ENCODE measurements at regions not wholly inside any gene's neighbourhood (a gene's known extent, or its start where the extent isn't known, plus 50 kb on each side); places are given as distances from the start of the nearest gene placed in this dataset.

DNA sequence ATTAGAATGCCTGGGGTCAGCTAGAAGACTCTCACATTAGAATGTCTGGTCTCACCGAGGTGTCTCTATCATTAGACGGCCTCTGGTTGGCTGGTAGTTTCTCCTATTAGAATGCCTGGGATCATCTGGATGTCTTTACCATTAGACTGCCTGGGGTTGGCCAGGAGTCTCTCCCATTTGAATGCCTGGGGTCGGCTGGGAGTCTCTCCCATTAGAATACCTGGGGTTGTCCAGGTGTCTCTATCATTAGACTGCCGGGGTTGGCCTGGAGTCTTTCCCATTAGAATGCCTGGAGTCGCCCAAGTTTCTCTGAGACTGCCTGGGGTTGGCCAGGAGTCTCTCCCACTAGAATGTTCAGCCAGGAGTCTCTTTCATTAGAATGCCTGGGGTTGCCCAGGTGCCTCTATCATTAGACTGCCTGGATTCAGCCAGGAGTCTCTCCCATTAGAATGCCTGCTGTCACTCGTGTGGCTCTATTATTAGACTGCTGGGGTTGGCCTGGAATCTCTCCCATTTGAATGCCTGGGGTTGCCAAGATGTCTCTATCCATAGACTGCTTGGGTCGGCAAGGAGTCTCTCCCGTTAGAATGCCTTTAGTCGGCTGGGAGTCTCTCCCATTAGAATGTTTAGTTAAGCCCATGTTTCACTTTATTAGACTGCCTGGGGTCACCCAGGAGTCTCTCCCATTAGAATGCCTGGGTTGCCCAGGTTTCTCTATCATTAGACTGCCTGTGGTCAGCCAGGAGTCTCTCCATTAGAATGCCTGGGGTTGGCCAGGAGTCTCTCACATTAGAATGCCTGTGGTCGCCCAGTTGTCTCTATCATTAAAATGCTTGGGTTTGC, 1467.8 kb downstream of the UQCRFS1 start:
- TF ChIP-seq POLR2AphosphoS5 (IDR thresholded peaks at IDR 0.05; ENCODE audit: insufficient read depth, low read depth, low read length) (no peak), GATA2 (IDR thresholded peaks at IDR 0.05; ENCODE audit: insufficient read depth, insufficient read length, low read depth, low read length) (no peak), EZH2 (IDR thresholded peaks at IDR 0.05; ENCODE audit: borderline replicate concordance, low read depth, low read length, severe bottlenecking) (no peak), JUN (IDR thresholded peaks at IDR 0.05; ENCODE audit: borderline replicate concordance, insufficient read depth, insufficient read length, low read depth) (no peak), MYC (IDR thresholded peaks at IDR 0.05; ENCODE audit: low read depth, low read length) (no peak), POLR2A (IDR thresholded peaks at IDR 0.05; ENCODE audit: low read depth, low read length) (no peak), FOS (IDR thresholded peaks at IDR 0.05; ENCODE audit: borderline replicate concordance, insufficient read depth, low read length) (no peak)
- TF ChIP-seq, protein P1, sequence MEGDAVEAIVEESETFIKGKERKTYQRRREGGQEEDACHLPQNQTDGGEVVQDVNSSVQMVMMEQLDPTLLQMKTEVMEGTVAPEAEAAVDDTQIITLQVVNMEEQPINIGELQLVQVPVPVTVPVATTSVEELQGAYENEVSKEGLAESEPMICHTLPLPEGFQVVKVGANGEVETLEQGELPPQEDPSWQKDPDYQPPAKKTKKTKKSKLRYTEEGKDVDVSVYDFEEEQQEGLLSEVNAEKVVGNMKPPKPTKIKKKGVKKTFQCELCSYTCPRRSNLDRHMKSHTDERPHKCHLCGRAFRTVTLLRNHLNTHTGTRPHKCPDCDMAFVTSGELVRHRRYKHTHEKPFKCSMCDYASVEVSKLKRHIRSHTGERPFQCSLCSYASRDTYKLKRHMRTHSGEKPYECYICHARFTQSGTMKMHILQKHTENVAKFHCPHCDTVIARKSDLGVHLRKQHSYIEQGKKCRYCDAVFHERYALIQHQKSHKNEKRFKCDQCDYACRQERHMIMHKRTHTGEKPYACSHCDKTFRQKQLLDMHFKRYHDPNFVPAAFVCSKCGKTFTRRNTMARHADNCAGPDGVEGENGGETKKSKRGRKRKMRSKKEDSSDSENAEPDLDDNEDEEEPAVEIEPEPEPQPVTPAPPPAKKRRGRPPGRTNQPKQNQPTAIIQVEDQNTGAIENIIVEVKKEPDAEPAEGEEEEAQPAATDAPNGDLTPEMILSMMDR (IDR thresholded peaks at IDR 0.05; ENCODE audit: extremely low read depth in 1 of 2, insufficient read depth in 1 of 2, low read depth in 1 of 2, low read length in 2 of 2), result no peak
- TF ChIP-seq, protein P2, sequence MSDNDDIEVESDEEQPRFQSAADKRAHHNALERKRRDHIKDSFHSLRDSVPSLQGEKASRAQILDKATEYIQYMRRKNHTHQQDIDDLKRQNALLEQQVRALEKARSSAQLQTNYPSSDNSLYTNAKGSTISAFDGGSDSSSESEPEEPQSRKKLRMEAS (IDR thresholded peaks at IDR 0.05; ENCODE audit: insufficient read depth, insufficient read length), result no peak
- no peak for FAIRE-seq
- Histone ChIP-seq H3K4me2 (ENCODE audit: insufficient read depth, low read length) (no peak overlapping the region), H3K4me3 (replicated peaks in 1 of 3; ENCODE audit: insufficient read depth in 1 of 3, low read depth in 1 of 3, low read length in 3 of 3) (no peak overlapping the region), H3K9ac (replicated peaks; ENCODE audit: extremely low read depth, insufficient read depth, low read length) (no peak overlapping the region), H3K27me3 (ENCODE audit: control insufficient read depth in 2 of 2, insufficient read depth in 2 of 2, low read length in 2 of 2) (no peaks in the 10 kb centered on the region), H3K9me1 (replicated peaks; ENCODE audit: control insufficient read depth, extremely low read depth, insufficient read depth, low read length) (no peaks in the 10 kb centered on the region), H3K36me3 (ENCODE audit: control insufficient read depth in 2 of 2, extremely low read depth in 1 of 2, insufficient read depth in 2 of 2, low read length in 2 of 2) (no peaks in the 10 kb centered on the region), H3K9me3 (replicated peaks; ENCODE audit: control insufficient read depth, insufficient read depth, low read length) (no peaks in the 10 kb centered on the region), H2AFZ (ENCODE audit: low read depth, low read length) (no peak overlapping the region), H3K4me1 (ENCODE audit: control insufficient read depth, extremely low read depth, insufficient read depth, low read length) (no peaks in the 10 kb centered on the region), H4K20me1 (replicated peaks; ENCODE audit: control insufficient read depth, extremely low read depth, insufficient read depth, low read length) (no peaks in the 10 kb centered on the region), H3K27ac (ENCODE audit: insufficient read depth, low read depth, low read length) (no peak overlapping the region), H3K79me2 (ENCODE audit: control insufficient read depth, insufficient read depth, low read length) (no peaks in the 10 kb centered on the region)
- no TSS peak for BruUV-seq (replicated peaks)
- ChIA-PET CTCF (no interaction called here), POLR2A (no interaction called here)
- dilution Hi-C loops (cut with MboI; ENCODE audit: extremely low pct_ligation_motif_present, low sequenced_read_pairs) (no loop called here), intact Hi-C loops (cut with micrococcal nuclease) (no loop called here)
- DNase-seq (ENCODE audit: low read depth, low spot score), result no peak

Measured in endothelial cell of umbilical vein (primary cell).